Renal cortical epithelial cell (primary cell): ENCODE measurements at regions not wholly inside any gene's neighbourhood (a gene's known extent, or its start where the extent isn't known, plus 50 kb on each side); places are given as distances from the start of the nearest gene placed in this dataset.

Experiments
- DNase-seq: peaks from one replicate; pipeline ENCODE4 v3.0.0-alpha.2; 2011; ENCODE audit warnings: low read depth

DNA sequence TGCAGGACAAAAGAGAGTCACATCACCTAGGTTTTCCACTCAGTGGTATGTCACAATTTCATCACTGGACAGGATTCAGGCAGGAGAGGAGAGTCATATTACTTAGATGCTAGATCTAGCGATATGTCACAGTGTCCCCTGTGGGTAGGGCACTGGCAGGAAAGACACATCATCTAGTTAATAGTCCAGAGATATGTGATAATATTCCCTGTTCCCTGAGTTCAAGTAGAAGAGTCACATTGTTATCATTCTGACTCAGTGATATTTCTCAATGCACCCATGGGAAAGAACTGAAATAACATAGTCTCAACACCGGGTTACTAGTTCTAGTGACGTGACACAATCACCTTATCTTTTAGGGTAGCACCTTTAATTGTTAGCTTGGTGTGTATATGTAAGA, 944.0 kb upstream of the TSPY4 start:
- no peak for DNase-seq

DNA sequence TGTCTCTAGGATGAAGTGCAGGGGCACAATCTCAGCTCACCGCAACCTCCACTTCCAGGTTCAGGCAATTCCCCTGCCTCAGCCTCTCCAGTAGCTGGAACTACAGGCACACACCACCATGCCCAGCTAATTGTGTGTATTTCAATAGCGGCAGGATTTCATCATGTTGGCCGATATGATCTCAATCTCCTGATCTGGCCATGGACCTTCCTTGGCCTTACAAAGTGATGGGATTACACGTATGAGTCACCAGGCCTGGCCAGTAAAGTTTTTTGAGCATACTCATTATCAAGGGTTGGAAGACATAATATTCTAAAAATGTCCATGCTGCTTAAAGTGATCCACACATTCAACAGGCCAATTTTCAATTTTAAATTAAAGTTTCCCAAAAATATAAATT, 914.4 kb upstream of the TSPY4 start:
- DNase-seq: no peak

DNA sequence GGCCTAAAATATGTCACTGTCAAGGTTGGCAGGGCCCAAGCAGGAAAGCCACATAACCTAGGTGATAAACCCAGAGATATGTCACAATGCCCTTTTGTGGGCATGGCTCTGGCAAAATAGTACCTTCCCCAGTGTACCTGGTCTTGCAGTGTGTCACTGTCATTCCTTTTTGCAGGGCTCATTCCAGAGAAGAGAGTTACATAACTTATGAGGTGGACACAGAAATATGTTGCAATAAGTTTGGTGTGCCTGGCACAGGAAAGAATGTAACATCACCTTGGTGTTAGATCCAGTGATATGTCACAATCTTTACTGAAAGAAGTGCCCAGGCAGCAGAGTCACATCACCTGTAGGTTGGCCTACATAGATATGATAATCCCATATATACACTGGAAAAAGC, 910.8 kb upstream of the TSPY4 start:
- DNase-seq: no peak

DNA sequence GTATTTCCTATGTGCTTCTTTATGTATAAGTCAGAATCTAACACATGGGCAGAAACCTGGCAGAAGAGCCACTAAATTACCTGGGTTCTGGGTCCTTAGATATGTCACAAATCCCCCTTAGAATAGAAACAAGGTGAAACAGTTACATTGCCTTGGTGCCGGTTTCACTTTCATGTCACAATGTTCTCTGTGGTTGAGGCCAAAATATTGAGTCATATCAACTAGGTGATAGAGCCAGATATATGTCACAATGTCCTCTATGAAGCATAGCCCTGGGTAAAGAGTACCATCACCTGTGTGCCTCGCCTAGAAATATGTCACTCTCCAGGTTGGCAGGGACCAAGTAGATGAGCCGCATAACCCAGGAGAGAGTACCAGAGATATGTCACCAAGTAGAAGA, 899.8 kb upstream of the TSPY4 start:
- DNase-seq: no peak

DNA sequence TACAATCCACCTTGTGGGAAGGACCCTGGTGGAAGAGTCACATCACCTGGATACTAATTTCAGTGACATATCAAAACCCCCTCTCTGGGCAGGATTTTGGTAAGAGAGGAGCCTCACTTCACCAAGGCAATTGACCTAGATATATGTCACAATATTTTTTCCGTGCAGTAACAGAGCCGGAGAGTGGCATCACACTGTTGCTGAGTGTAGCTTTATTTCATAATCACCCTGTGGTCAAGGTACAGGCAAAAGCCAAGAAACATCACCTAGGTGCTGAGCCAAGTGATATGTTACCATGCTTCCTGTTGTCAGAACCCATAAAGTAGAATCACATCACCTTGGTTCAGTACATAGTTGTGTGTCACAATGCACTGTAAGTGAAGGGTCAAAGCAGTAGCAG, 895.2 kb upstream of the TSPY4 start:
- DNase-seq: no peak

DNA sequence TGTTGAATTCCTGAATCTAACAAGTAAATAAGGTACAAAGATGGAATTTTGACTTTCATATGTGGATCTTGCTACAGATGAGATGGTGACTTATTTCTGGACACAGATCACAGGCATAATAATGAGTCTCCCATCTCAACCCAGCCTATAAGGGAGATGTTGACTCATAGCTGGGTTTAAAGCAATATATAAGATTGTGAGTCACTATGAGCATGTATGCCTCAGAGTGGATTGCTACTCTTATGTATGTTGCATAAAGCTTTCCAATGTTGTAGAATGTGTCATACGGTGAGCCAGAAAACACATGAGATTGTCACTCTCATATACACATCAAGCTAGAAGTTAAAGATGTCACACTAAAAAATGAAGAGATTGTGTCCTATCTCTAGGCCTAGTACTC, 884.3 kb upstream of the TSPY4 start:
- DNase-seq: no peak

DNA sequence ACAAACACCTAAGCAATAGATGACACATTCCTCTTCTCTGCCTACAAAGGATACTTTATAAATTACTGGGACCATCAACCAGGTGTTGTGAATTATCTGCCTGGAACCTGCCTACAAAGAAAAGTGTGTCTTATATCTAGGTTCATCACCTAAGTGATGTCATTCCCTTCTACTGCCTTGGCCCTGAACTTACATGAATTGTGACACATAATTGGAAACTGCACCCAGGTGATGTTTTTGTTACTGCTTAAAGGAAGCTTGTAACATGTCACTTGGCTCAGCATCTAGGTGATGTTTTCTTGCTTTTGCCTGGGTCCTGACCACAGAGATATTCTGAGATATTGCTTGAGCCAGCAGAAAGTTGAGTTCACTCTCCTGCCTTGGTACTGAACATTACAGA, 870.5 kb upstream of the TSPY4 start:
- no peak for DNase-seq

DNA sequence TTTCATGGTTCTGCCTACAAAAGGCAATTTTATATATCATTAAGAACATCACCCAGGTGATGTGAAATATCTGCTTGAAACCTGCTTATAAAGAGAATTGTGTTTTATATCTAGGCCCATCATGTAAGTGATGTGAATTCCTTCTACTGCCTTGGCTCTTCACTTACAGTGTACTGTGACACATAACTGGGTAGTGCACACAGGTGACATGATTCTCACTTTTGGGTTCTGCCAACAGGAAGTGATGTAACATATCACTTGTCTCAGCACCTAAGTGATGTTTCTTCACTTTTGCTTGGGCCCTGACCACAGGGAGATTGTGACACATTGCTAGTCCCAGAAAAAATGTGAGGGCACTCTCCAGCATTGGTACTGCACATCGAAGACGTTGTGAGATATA, 867.0 kb upstream of the TSPY4 start:
- DNase-seq: no peak

DNA sequence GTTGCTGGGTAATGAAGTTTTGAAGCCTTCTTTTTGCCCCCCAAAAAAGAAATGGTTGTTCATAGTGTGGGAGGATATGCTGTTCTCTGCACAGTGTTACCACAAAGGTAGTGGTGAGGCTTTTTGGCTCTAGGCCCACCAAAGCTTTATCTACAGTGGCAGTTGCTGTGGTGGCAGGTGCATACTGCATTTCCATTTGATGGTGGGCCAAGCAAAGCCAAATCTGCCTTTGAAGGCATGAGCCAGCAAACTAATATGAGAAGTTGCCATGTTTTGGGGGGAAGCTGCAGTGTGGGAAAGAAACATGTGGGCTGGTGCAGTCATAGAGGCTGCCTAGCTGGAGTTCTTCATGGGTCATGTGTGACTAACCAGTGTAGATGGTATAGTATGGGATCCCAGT, 858.1 kb upstream of the TSPY4 start:
- DNase-seq: no peak

DNA sequence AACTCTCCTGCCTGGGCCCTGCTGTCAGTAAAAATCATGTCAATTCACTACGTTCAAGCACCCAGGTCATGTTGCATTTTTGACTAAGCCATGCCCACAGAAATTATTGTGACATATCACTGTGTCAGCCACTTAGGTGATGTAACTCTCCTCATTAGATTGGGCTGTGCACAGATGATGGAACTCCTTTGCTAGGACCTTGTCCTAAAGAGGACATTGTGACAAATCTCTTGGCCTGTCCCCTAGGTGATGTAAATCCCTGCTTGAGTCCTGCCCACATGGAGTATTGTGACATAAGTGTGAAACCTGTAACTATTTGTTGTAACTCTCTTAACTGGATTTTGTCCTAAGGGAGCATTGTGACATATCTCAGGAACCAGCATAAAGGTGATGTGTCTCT, 848.3 kb upstream of the TSPY4 start:
- DNase-seq: no peak

DNA sequence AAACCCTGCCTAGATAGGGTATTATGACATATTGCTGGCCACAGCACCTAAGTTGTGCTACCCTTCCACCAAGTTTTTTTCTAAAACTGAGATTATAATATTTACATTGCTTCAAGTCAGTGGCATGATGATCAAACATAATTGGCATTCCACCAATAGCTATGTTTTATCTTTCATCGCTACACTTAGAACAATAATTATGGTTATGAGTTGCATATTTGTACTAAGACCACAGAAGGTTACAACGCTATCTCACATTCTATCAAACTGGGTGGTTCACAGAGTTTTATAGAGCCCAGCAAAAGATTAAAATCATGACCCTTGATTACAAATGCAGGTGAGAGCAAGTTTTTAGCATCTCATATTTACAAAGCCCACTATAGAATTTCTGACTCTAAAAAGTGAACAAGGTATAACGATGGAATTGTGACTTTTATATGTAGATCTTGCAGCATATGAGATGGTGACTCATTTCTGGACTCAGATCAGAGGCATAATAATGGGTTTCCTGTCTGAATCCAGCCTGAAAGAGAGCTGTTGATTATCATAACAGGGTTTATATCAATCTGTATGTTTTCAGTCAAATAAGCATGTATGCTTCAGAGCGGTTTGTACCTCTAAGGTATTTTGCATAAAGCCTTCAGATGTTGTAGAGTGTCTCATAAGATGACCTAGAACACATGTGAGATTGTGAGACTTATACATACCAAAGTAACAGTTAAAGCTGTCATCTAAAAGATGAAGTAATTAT, 847.2 kb upstream of the TSPY4 start:
- DNase-seq: no peak

DNA sequence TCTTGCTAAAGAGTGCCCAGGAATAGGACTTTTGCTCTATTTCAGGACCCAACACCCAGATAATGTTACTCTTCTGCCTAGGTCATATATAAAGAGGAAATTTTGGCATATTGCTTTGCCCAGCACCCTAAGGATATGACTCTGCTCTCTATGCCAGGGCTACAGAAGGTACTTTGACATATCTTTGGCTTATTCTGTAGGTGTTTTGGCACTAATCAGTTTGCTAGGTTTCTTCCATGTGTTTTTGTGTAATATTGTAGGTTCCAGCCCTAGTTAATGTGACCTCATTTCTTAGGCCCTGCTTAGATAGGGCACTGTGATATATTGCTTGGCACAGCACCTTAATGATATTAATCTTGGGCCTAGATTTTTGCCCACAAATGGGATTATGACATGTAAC, 842.9 kb upstream of the TSPY4 start:
- no peak for DNase-seq

DNA sequence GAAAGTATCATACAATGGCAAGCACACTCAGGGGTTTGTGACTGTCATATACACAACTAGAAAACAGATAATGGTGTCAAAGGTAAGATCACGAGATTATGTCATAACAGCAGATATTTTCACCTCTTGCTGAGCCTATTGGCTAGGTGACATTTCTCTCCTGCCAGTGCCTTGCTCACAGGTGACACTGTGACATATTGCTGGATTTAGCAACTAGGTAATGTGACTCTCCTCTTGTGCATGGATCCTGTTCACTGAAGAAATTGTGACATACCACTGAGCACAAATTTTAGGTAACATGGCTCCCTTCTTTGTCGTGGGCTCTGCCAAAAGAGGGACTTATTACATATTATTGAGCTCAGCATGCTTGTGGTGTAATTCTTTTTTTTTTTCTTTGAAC, 842.0 kb upstream of the TSPY4 start:
- DNase-seq: no peak

DNA sequence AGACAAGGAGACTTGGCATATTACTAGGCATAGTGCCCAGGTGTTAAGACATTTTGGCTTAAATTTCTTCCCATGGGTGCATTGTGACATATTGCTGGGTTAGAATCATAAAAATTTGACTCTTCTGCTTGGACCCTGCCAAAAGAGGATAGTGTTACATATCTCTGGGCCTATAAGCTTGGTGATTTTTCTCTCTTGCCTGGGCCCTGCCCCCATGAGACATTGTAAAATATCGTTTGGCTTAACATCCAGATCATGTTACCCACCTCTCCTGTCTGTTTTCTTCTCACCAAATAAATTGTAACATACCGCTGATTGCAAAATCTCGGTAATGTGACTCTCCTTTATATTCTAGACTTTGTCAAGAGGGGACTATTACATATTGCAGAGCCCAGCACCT, 836.4 kb upstream of the TSPY4 start:
- no peak for DNase-seq

DNA sequence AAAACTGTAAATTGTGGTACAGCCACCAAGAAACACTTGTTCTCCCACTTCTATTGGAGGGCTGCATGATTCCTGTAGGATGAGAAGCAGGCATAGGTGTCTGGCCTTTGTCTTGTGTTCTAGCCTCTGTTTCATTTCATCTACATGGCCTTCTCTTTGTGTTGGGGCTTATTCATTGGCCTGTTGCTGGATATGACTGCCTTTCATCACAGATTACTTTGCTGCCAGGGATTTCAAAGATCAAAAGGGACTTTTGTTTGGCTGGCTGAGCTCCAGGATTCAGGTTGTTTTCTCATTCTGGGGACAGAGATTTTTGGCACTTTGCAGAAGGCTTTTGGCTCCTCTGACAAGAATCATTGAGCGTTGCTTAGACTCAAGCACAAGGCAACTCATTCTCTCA, 803.8 kb upstream of the TSPY4 start:
- DNase-seq: no peak

DNA sequence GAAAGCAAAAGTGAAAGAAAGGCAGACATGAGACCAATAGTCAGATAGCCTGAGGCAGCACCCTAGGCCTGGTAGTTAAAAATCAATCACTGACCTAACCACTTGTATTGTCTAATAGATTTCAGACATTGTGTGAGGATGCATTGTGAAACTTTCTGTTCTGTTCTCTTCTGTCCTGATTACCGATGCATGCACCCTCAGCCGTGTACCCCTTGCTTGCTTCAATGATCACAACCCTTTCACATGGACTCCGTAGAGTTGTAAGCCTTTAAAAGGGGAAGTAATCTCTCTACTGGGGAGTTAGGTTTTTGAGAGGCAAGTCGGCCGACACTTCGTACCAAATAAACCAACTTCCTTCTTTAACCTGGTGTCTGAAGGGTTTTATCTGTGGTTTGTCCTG, 801.6 kb upstream of the TSPY4 start:
- peak; percentile 9 for DNase-seq

DNA sequence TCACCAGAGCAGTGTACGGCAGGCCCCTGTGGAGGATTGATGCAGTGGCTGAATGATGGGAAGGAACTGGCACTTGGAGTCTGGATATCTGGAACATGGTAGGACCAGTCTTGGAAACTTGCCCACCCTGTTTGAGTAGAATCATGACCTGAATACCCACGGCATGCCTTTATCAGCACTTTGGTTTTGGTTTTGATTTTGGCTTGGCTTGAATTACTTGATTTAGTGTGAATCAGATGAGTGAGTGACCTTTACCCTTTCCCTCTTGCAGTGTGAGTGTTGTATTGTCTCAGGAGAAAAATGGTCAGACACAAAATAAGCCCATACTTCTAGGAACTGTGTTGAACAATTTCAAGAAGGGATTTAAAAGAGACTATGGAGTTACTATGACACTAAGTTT, 801.0 kb upstream of the TSPY4 start:
- DNase-seq: peak; percentile 2

DNA sequence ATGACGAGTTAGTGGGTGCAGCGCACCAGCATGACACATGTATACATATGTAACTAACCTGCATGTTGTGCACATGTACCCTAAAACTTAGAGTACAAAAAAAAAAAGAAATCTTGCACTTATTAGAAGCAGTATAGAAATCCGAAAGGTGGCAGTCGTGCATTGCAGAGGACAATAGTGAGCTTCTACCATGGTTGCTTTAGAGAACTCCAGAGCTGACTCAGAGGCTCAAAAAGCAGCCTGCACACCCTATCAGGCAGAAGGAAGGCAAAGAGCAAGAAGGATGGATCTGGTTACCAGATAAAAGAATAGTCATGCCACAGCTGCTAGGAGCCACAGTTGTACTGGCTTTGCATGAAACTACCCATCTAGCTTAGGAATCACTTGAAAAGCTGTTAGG, 796.0 kb upstream of the TSPY4 start:
- DNase-seq: no peak

DNA sequence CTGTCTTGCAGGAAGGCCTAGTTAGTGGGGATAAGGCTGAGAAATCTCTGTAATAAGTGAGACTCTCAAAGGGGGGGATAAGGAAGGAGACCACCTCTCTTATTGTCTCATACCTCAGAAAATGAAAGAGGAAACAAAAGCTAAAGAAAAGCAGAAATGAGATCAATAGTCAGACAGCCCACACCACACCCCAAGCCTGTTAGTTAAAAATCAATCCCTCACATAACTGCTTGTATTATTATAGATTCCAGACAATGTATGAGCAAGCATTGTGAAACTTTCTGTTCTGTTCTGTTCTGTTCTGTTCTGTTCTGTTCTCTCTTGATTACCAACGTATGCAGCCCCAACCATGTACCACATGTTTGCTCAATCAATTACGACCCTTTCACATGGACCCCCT, 792.5 kb upstream of the TSPY4 start:
- no peak for DNase-seq

DNA sequence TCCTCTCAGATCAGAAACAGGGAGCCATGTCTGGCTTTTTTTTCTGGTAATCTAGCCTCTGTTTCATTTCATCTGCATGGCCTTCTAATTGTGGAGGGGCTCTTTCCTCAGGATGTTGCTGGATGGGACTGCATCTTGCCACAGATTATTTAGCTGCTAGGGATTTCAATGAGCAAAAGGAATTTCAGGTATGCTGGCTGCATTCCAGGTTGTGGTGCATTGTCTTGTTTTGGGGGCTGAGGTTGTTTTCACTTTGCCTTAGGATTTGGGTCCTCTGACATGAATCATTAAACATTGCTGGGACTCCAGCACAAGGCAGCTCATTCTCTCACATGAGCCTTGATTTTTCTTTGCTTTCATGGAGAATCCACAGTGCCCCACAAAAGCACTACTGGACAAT, 789.3 kb upstream of the TSPY4 start:
- DNase-seq: no peak

DNA sequence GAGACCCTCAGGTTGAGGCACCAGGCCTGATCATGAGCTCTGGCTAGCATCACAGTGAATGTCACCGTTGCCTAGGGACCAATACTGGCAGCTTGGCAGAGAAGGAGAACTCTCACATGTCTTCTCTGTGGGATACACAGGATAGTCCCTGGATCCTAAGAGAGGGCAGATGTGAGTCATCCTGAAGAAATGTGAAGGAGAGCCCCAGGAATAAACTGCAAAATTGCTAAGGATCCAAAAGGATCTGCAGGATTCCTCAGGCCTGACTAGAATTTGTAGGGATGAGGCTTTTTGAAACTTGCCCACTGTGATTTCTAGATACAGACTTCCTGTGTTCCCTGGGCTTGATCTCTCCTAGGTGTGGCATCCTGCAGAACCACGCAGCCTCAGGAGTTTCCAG, 785.9 kb upstream of the TSPY4 start:
- DNase-seq: no peak

DNA sequence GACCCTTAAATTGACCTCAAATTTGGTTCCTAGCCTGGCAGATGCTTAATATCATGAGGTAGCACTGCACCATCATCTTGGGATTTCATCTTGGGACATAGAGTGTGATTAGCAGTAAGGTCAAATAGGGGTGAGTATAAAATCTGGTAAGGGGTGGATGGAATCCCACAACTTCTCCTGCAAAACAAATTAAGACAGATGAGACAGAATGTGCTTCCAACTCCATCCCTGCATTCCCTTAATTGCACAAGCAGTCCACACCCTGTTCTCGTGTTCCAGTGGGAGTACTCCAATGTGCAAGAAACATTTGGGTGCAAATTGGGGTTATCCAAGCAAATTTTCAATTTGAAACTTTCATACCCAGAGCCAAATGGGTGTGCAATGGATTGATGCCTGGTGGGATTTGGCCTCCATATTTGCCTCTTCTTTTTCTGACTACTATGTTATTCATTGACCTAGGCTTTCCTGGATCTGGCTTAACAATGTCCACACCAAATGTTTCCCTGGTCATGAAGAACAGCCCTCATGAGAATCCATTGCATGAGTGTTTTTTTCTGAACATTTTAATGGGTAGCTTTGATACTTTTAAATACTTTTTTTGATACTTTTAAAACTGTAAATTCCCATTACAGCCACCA, 785.0 kb upstream of the TSPY4 start:
- no peak for DNase-seq

DNA sequence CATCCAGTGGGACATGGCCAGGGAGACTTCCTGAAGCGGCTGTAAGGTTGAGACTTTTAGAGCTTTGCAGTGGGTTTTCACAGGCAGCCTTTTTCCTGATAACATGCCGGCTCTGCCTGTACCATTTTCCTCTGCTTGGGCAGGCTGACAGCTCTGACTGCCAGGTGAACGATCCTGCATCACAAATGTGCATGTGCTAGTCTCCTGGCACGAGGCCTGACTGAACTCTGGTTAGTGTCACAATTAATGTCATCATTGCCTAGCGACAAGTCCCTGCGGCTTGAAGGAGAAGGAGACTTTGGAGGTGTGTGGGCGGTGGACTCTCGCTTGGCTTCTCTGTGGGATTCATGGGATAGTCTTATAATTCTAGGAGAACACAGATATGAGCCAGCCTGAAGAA, 783.6 kb upstream of the TSPY4 start:
- no peak for DNase-seq

DNA sequence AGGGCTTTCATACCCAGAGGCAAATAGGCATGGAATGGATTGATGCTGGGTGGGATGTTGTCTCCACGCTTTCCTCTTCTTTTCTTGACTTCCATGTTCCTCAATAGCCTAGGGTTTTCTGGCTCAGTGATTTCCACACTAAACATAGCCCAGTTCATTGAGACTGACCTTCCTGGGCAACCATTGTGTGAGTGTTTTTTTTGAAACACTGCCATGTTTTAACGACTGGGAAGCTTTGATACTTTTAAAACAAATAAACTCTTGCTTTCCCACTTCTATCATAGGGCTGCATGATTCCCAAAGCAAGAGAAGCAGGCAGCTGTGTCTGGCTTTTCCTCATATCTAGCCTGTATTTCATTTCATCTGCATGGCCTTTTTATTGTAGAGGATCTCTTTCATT, 775.9 kb upstream of the TSPY4 start:
- DNase-seq: no peak
